Lower lobe of right lung (tissue), 2 donors: ENCODE measurements at regions not wholly inside any gene's neighbourhood (a gene's known extent, or its start where the extent isn't known, plus 50 kb on each side); places are given as distances from the start of the nearest gene placed in this dataset.
A peak's percentile ranks its signal among the peaks of the same experiment; 100 is the strongest.
"Not testable (repeated sequence)": the region's sequence is repeated elsewhere in the genome, so short reads cannot be mapped to it uniquely, and the experiment has no call there.

ENCODE experiments used
- ATAC-seq, 2 donors: fragments of 200-7000 bp; cut with Tn5 transposase; one replicate each; pipeline ENCODE4 v1.9.1; 2020 to 2022; ENCODE audit warnings: mild to moderate bottlenecking in 2 of 2, moderate library complexity in 2 of 2
- DNase-seq: peaks from one replicate; pipeline ENCODE4 v3.0.0-alpha.2; 2020
- H3K27ac ChIP-seq: fragments of 200-600 bp; one replicate; pipeline ENCODE4 v1.8.0; 2022
- H3K27me3 ChIP-seq: fragments of 200-600 bp; one replicate; pipeline ENCODE4 v1.8.0; 2022; ENCODE audit warnings: low read depth
- H3K36me3 ChIP-seq: fragments of 200-600 bp; one replicate; pipeline ENCODE4 v1.8.0; 2022; ENCODE audit warnings: mild to moderate bottlenecking
- H3K4me1 ChIP-seq: fragments of 200-600 bp; one replicate; pipeline ENCODE4 v1.8.0; 2022
- H3K4me3 ChIP-seq: fragments of 200-600 bp; one replicate; pipeline ENCODE4 v1.8.0; 2022; ENCODE audit warnings: mild to moderate bottlenecking
- H3K9me3 ChIP-seq: fragments of 200-600 bp; one replicate; pipeline ENCODE4 v1.8.0; 2022
- intact Hi-C: fragments of 100-400 bp; cut with DNase I; formaldehyde crosslinking; loops from one replicate; pipeline ENCODE4 v1.11.0; 2022
- TF ChIP-seq, protein P1 (sequence below): fragments of 200-600 bp; IDR thresholded peaks from one replicate; pipeline ENCODE4 v1.8.0; 2022; ENCODE audit warnings: antibody characterized with exemption, mild to moderate bottlenecking
- donor health status: DM: no; HTN: yes; CAD: no; lungs with severe emphysema.

DNA sequence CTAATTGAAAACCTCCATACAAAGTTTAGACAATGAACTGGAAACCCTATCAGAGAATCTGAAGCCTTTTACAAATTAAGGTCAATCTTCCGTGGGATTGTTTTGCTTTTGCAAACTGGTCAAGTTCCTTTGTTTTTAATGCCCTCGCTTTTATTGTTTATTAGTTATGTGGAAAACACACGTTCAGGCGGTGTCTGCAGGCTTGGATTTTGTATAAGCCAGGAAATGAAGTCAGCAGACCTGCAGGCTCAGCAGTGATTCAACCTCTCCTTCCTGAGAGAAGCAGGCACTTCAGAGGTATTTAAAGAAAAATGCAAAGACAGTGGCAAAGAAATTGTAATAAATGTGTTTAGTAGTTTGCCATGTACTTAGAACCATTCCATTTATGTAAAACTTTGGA is 103.4 kb upstream of the PDE10A start:
- H3K36me3 ChIP-seq, result no peaks in the 10 kb centered on the region
- no peaks in the 10 kb centered on the region for H3K27me3 ChIP-seq
- no peak overlapping the region for H3K27ac ChIP-seq
- TF ChIP-seq, protein P1, sequence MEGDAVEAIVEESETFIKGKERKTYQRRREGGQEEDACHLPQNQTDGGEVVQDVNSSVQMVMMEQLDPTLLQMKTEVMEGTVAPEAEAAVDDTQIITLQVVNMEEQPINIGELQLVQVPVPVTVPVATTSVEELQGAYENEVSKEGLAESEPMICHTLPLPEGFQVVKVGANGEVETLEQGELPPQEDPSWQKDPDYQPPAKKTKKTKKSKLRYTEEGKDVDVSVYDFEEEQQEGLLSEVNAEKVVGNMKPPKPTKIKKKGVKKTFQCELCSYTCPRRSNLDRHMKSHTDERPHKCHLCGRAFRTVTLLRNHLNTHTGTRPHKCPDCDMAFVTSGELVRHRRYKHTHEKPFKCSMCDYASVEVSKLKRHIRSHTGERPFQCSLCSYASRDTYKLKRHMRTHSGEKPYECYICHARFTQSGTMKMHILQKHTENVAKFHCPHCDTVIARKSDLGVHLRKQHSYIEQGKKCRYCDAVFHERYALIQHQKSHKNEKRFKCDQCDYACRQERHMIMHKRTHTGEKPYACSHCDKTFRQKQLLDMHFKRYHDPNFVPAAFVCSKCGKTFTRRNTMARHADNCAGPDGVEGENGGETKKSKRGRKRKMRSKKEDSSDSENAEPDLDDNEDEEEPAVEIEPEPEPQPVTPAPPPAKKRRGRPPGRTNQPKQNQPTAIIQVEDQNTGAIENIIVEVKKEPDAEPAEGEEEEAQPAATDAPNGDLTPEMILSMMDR, result no peak
- DNase-seq (no peak), ATAC-seq (no peak)
- H3K4me3 ChIP-seq, result no peak overlapping the region
- H3K9me3 ChIP-seq, result peaks cover 3% of the 10 kb centered on the region
- H3K4me1 ChIP-seq, result peaks cover 13% of the 10 kb centered on the region
- intact Hi-C loops, result no loop called here

DNA sequence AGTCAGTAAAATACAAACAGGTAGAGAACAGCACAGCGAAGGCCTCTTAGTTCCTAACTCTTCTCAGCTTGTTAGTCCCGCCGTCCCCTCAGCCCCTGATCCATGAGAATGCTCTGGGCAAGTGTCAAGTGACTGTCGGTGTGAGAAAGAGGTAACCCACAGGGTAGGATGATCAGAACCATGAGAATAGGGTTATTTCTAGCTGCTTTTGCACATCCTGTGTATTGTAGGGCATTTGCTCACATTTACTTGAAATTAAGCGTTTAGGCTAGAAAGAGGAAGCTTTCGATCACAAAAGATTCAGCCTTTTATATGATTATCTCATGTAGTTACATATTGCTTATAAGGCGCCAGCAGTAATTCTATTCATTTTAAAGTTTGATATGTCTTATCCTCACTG is 103.0 kb upstream of the PDE10A start:
- ATAC-seq, result no peak
- H3K4me1 ChIP-seq, result peaks cover 13% of the 10 kb centered on the region
- H3K27me3 ChIP-seq, result no peaks in the 10 kb centered on the region
- no peak for DNase-seq
- TF ChIP-seq, protein P1, result no peak
- H3K9me3 ChIP-seq, result peaks cover 3% of the 10 kb centered on the region
- no peak overlapping the region for H3K27ac ChIP-seq
- no peaks in the 10 kb centered on the region for H3K36me3 ChIP-seq
- H3K4me3 ChIP-seq, result no peak overlapping the region
- intact Hi-C loops, result no loop called here

DNA sequence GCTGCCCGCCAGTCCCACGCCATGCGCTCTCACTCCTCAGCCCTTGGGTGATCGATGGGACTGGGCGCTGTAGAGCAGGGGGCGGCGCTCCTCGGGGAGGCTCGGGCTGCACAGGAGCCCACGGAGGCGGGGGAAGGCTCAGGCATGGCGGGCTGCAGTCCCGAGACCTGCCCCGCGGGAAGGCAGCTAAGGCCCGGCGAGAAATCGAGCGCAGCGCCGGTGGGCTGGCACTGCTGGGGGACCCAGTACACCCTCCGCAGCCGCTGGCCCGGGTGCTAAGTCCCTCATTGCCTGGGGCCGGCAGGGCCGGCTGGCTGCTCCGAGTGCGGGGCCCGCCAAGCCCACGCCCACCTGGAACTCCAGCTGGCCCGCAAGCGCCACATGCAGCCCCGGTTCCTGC is 102.2 kb upstream of the PDE10A start:
- H3K4me3 ChIP-seq, intact Hi-C loops, ATAC-seq, DNase-seq, H3K27me3 ChIP-seq, H3K27ac ChIP-seq, H3K9me3 ChIP-seq, H3K36me3 ChIP-seq: not testable (repeated sequence)
- peaks cover 13% of the 10 kb centered on the region for H3K4me1 ChIP-seq

DNA sequence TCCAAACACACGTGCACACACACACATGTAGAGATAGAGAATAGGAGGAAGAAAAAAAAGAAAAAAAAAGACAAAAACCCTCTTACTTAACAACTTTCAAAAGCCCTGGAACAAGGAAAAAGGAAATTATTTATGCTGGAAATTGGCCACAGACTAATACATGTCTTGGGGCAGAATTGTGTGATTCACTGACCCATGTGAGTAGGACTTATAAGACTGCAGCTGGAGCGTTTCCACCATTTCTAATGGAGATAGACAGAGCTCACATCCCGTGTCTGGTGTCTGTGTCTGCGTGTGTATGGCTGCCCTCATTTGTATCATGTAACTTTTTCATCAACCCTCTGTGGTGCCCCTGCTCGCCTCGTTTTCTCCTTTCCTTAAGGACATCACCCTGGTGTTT is 99.8 kb upstream of the PDE10A start:
- no peak for ATAC-seq
- intact Hi-C loops, result no loop called here
- Histone ChIP-seq H3K36me3 (no peaks in the 10 kb centered on the region), H3K4me1 (peaks cover 8% of the 10 kb centered on the region), H3K4me3 (no peak overlapping the region), H3K9me3 (peaks cover 3% of the 10 kb centered on the region), H3K27ac (no peak overlapping the region), H3K27me3 (no peaks in the 10 kb centered on the region)
- DNase-seq, result no peak
- TF ChIP-seq, protein P1, result no peak

DNA sequence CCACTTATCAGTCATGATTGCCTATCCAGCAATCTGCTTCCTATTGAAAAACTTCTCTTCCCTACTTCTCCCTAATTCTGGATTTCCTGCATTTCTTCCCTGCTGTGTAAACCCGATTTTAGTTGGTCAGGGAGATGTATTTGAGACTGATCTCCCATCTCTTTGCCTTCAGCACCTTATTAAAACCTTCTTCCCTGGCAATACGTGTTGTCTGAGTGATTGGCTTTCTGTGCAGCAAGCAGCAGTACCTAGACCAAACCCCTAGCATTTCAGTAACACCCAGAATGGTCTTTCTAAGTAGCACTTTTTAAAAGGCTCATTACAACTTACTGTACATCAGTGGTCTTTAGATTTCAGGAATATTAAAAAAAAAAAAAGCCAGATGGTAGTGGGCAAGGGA is 99.1 kb upstream of the PDE10A start:
- H3K4me1 ChIP-seq, result peaks cover 6% of the 10 kb centered on the region
- H3K4me3 ChIP-seq, result no peak overlapping the region
- no peaks in the 10 kb centered on the region for H3K27me3 ChIP-seq
- H3K36me3 ChIP-seq, result no peaks in the 10 kb centered on the region
- intact Hi-C loops, result no loop called here
- TF ChIP-seq, protein P1, result no peak
- ATAC-seq (no peak), DNase-seq (no peak)
- H3K9me3 ChIP-seq, result peaks cover 3% of the 10 kb centered on the region
- H3K27ac ChIP-seq, result no peak overlapping the region

DNA sequence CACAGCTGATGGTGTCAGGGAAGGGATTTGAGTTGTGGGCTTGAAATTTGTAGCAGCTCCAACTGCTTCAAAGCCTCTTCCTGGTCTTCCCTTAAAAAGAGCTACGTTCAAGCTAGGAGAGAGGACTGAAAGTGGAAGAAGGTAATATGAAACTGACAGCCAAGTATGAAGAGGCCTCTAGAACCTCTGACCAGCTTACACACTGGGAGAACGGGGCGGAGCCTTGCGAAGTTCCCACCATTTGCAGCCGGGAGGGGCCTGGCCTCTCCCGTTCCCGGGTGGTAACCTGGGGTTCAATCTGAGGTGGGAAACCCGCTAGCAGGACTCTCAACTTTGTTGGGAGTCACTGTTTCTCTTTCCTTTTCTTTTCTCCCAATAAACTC is 97.8 kb upstream of the PDE10A start:
- no peak overlapping the region for H3K27ac ChIP-seq
- H3K27me3 ChIP-seq, result no peaks in the 10 kb centered on the region
- no peak for DNase-seq
- H3K4me1 ChIP-seq, result no peaks in the 10 kb centered on the region
- H3K9me3 ChIP-seq, result peaks cover 3% of the 10 kb centered on the region
- no peak overlapping the region for H3K4me3 ChIP-seq
- intact Hi-C loops, result no loop called here
- TF ChIP-seq, protein P1, result no peak
- peak in 1 of 2 donors; percentile 18 for ATAC-seq
- H3K36me3 ChIP-seq, result no peaks in the 10 kb centered on the region
